Karpas-422 (cell line): ENCODE measurements at regions not wholly inside any gene's neighbourhood (a gene's known extent, or its start where the extent isn't known, plus 50 kb on each side); places are given as distances from the start of the nearest gene placed in this dataset.

Experiments
- DNase-seq: peaks from one replicate; pipeline ENCODE4 v3.0.0-alpha.2; 2015
- H2AFZ ChIP-seq: fragments of 200-600 bp; sonication (generic); 2 replicates; pipeline ENCODE4 v1.6.1; 2014; ENCODE audit warnings: antibody characterized with exemption, low read length, mixed read lengths
- H3K27ac ChIP-seq: fragments of 200-600 bp; sonication (generic); 2 replicates; pipeline ENCODE4 v1.5.1; 2014; ENCODE audit warnings: mild to moderate bottlenecking, low read length, moderate library complexity
- H3K27me3 ChIP-seq: fragments of 200-600 bp; sonication (generic); 2 replicates; pipeline ENCODE4 v1.6.1; 2014; ENCODE audit warnings: low read length, mixed read lengths
- H3K36me3 ChIP-seq: fragments of 200-600 bp; sonication (generic); 2 replicates; pipeline ENCODE4 v1.6.1; 2014; ENCODE audit warnings: low read length, mixed read lengths; ENCODE audit not compliant: insufficient read depth
- H3K4me1 ChIP-seq: fragments of 200-600 bp; sonication (generic); 2 replicates; pipeline ENCODE4 v1.6.1; 2014; ENCODE audit warnings: mild to moderate bottlenecking, low read length, mixed read lengths
- H3K4me2 ChIP-seq: fragments of 200-600 bp; sonication (generic); 2 replicates; pipeline ENCODE4 v1.6.1; 2014; ENCODE audit warnings: low read length, low read depth, mild to moderate bottlenecking; ENCODE audit not compliant: poor library complexity, severe bottlenecking
- H3K4me3 ChIP-seq: fragments of 200-600 bp; sonication (generic); 2 replicates; pipeline ENCODE4 v1.5.1; 2014; ENCODE audit warnings: mild to moderate bottlenecking, antibody characterized with exemption, low read length, mixed read lengths
- H3K79me2 ChIP-seq: fragments of 200-600 bp; sonication (generic); 2 replicates; pipeline ENCODE4 v1.6.1; 2014; ENCODE audit warnings: mild to moderate bottlenecking, low read length, mixed read lengths
- H3K9ac ChIP-seq: fragments of 200-600 bp; sonication (generic); 2 replicates; pipeline ENCODE4 v1.6.0; 2014; ENCODE audit warnings: low read length
- H3K9me2 ChIP-seq: fragments of 200-600 bp; sonication (generic), shearing (Covaris generic); replicated peaks from 2 replicates; pipeline ENCODE4 v1.6.0; 2014; ENCODE audit warnings: mild to moderate bottlenecking, low read length, moderate library complexity; ENCODE audit not compliant: insufficient read depth
- H3K9me3 ChIP-seq: fragments of 300-700, 200-600 bp; sonication (generic); 2 replicates; pipeline ENCODE4 v1.6.1; 2014; ENCODE audit warnings: low read length, mixed read lengths
- H4K20me1 ChIP-seq: fragments of 200-600 bp; sonication (generic); 2 replicates; pipeline ENCODE4 v1.6.1; 2014; ENCODE audit warnings: mild to moderate bottlenecking, antibody characterized with exemption, low read length, low read depth; ENCODE audit not compliant: insufficient read depth

DNA sequence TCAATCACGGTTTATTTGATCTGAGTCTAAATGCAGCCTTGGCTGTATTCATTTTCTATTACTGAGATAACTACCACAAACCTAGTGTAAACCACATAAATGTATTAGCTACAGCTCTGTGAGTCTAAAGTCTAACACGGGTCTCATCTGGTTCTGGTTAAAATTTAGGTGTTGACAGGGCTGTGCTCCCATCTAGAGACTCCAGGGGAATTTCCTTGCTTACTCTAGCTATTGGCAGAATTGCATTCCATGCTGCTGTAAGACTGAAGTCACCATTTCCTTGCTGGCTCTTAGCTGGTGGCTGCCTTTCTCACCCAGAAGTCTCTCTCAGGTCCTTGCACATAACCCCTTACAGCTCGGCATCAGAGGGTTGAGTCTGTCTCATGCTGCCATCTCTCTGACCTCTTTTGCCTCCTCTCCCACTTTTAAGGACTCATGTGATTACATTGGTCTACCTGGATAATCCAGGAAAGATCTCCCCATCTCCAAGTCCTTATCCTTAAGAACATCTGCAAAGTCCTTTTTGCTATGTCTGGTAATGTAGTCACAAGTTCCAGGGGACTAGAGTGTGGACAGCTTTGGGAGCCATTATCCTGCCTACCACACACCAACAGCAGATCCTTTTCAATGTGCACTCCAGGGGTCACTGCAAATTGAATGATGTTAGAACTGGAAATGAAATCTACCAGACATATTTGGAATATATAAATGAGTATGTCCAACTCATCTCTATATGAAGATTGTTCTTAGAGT lies 207.0 kb upstream of the AGAP1 start:
- Histone ChIP-seq H2AFZ (no peak overlapping the region), H3K27ac (no peak overlapping the region), H4K20me1 (no peaks in the 10 kb centered on the region), H3K4me3 (no peak overlapping the region), H3K36me3 (no peaks in the 10 kb centered on the region), H3K9ac (no peak overlapping the region), H3K4me2 (no peak overlapping the region), H3K9me2 (no peaks in the 10 kb centered on the region), H3K27me3 (no peaks in the 10 kb centered on the region), H3K79me2 (no peaks in the 10 kb centered on the region), H3K9me3 (no peaks in the 10 kb centered on the region), H3K4me1 (no peaks in the 10 kb centered on the region)
- DNase-seq = no peak

DNA sequence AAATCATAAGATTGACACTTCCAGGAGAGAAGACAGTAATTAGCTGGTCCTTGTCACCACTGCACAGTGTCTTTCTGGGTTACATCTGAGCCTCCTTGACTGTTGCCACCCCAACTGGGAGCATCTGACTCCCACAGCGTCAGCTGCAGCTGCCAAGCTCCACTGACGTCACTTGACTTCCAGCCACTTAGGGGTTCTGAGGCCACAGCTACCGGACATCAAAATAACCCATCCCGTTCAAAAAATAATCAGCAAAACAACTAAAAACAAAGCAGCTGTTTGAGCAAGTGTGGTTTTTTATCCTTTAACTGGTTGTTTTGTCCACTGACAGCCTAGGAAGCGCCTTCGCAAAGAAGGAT lies 206.5 kb upstream of the AGAP1 start:
- no peak overlapping the region for H2AFZ ChIP-seq
- no peaks in the 10 kb centered on the region for H3K9me3 ChIP-seq
- DNase-seq = no peak
- no peaks in the 10 kb centered on the region for H3K79me2 ChIP-seq
- H3K9ac ChIP-seq = no peak overlapping the region
- no peak overlapping the region for H3K27ac ChIP-seq
- no peaks in the 10 kb centered on the region for H3K36me3 ChIP-seq
- no peaks in the 10 kb centered on the region for H3K27me3 ChIP-seq
- H3K4me1 ChIP-seq = no peaks in the 10 kb centered on the region
- no peaks in the 10 kb centered on the region for H3K9me2 ChIP-seq
- H3K4me3 ChIP-seq = no peak overlapping the region
- no peaks in the 10 kb centered on the region for H4K20me1 ChIP-seq
- H3K4me2 ChIP-seq = no peak overlapping the region

DNA sequence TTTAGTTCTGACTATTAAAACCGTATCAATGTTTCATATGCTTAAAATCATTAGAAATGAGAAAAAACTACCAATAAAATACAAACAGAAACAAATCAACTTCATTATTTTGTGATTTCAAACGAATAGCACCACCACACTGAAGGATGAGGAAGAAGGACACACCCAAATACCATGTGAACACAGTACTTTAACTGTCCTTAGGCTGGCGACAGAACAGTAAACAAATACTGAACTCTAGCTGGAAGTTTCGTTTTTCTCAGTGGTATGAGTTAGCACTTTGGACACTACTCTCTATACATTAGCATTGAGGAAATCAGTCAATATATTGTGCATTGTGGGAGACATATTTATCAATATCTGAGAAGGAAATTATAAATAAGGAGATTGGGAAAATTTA lies 202.4 kb upstream of the AGAP1 start:
- H3K9me3 ChIP-seq = no peaks in the 10 kb centered on the region
- no peak overlapping the region for H2AFZ ChIP-seq
- no peaks in the 10 kb centered on the region for H3K9me2 ChIP-seq
- H3K27ac ChIP-seq = no peak overlapping the region
- no peak overlapping the region for H3K4me2 ChIP-seq
- no peaks in the 10 kb centered on the region for H3K4me1 ChIP-seq
- H4K20me1 ChIP-seq = no peaks in the 10 kb centered on the region
- no peak overlapping the region for H3K4me3 ChIP-seq
- no peaks in the 10 kb centered on the region for H3K79me2 ChIP-seq
- no peaks in the 10 kb centered on the region for H3K36me3 ChIP-seq
- no peaks in the 10 kb centered on the region for H3K27me3 ChIP-seq
- H3K9ac ChIP-seq = no peak overlapping the region
- no peak for DNase-seq

DNA sequence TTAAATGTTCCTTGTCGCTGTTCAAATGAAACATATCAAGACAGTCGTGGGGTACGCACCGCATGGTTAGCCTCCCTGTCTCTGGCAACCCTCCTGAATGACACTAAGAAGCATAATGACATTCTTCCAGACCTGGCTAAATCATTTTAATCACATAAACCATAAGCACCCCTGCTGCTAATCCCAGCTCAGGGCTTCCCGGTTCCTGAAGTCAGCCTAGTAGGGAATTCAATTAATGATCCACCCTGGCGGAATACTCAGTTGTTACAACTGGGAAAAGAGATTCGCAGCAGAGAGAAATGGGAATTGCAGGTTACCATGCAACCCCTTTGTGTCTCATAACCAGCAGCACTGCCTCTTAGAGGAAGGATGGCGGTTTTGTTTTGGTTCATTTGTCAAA lies 200.8 kb upstream of the AGAP1 start:
- H3K79me2 ChIP-seq = no peaks in the 10 kb centered on the region
- H3K27ac ChIP-seq = no peak overlapping the region
- no peaks in the 10 kb centered on the region for H3K27me3 ChIP-seq
- no peaks in the 10 kb centered on the region for H3K36me3 ChIP-seq
- H3K9ac ChIP-seq = no peak overlapping the region
- no peak overlapping the region for H3K4me2 ChIP-seq
- no peaks in the 10 kb centered on the region for H4K20me1 ChIP-seq
- H2AFZ ChIP-seq = no peak overlapping the region
- H3K9me3 ChIP-seq = no peaks in the 10 kb centered on the region
- no peak overlapping the region for H3K4me3 ChIP-seq
- H3K4me1 ChIP-seq = no peaks in the 10 kb centered on the region
- no peaks in the 10 kb centered on the region for H3K9me2 ChIP-seq
- no peak for DNase-seq

DNA sequence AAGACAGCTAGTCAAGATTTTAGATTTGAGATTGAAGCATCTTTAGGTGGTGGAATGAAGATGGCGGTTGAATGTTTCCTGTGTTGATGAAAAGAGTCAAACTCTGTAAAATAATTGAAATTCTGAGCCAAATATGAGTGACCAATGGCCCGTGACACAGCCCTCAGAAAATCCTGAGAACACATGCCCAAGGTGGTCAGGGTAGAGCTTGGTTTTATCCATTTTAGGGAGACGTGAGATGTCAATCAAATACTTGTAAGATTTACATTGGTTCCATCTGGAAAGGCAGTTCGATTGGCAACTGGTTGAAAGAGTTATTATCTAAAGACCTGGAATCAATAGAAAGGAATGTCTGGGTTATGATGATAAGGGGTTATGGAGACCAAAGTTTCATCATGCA lies 198.0 kb upstream of the AGAP1 start:
- no peaks in the 10 kb centered on the region for H3K79me2 ChIP-seq
- H3K9me2 ChIP-seq = no peaks in the 10 kb centered on the region
- no peak for DNase-seq
- no peaks in the 10 kb centered on the region for H4K20me1 ChIP-seq
- H3K36me3 ChIP-seq = no peaks in the 10 kb centered on the region
- H3K9ac ChIP-seq = no peak overlapping the region
- no peaks in the 10 kb centered on the region for H3K4me1 ChIP-seq
- H3K9me3 ChIP-seq = no peaks in the 10 kb centered on the region
- H3K27me3 ChIP-seq = no peaks in the 10 kb centered on the region
- no peak overlapping the region for H2AFZ ChIP-seq
- H3K27ac ChIP-seq = no peak overlapping the region
- no peak overlapping the region for H3K4me3 ChIP-seq
- no peak overlapping the region for H3K4me2 ChIP-seq

DNA sequence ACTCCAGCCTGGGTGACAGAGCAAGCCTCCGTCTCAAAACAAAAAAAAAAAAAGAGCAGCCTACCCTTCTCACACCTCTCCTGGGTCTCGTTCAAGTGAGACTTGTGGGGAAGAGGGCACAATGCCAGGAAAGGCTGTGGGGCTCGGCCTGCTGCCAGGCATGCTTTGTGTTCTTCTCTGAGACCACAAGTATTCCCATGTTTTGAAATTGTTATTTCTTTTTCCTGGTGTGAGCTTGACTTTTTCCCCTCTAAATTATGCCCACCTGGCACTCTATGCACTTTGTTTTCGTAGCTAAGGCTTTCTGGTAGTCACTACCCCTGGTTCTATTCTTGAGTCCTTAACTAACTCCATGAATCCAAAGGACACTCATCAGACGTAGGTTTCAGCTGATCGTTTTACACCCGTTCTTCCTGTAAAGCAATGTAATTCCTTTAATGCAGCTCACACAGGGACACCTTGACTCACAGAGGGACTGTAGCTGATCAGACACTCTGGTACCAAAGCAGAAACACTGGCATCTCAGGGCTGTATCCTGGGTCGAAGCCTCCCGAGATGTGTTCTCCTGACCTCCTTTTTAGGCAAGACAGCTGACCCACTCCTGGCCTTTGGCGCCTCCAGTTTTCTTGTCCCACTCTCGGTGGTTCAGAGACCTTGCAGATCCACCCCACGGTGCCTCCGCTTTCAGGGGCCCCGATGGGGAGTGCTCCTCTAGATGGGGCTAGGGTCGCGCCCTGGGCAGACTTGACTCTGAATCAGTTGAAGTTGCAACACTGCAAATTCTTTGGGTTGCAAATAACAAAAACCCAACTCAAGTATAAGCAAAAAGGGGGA lies 193.3 kb upstream of the AGAP1 start:
- H3K4me2 ChIP-seq = no peak overlapping the region
- H2AFZ ChIP-seq = no peak overlapping the region
- no peaks in the 10 kb centered on the region for H3K27me3 ChIP-seq
- no peaks in the 10 kb centered on the region for H3K9me2 ChIP-seq
- no peak for DNase-seq
- no peaks in the 10 kb centered on the region for H4K20me1 ChIP-seq
- H3K4me1 ChIP-seq = no peaks in the 10 kb centered on the region
- H3K9ac ChIP-seq = no peak overlapping the region
- no peaks in the 10 kb centered on the region for H3K36me3 ChIP-seq
- H3K4me3 ChIP-seq = no peak overlapping the region
- no peak overlapping the region for H3K27ac ChIP-seq
- no peaks in the 10 kb centered on the region for H3K9me3 ChIP-seq
- H3K79me2 ChIP-seq = no peaks in the 10 kb centered on the region

DNA sequence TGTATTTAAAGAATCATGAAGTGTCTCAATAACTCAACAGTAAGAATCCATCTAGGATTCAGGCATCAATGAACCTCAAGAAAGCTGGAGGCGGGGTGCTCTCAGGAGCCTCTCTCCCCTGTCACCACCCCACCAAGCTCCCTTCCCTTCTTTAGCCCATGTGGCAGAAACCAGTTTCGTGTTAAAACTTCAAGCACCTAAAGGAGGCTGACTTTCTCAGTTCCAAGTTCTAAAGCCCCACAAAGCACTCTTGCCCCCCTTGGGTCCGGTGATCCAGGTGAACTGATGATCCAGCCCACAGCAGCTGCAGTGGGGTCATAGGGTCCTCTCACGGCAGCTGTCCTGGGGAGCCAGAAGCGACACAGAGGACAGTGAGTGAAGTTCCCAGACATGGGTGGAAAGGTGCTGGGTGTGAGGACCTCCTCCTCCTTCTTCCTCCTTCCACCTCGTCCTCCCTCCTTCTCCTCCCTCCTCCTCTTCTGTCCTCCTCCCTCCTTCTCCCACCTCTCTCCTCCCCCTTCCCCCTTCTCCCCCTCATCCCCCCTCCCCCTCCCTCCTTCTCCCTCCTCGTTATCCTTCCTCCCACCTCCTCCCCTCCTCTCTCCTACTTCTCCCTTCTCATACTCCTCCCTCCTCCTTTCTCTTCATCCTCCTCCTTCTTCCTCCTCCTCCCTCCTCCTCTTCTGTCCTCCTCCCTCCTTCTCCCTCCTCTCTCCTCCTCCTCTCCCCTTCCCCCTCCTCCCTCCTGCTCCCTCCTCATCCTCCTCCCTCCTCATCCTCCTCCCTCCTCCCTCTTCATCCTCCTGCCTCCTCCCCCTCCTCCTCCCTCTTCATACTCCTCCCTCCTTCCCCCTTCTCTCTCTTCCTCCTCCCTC lies 192.4 kb upstream of the AGAP1 start:
- no peaks in the 10 kb centered on the region for H3K4me1 ChIP-seq
- no peak overlapping the region for H3K4me2 ChIP-seq
- no peaks in the 10 kb centered on the region for H3K79me2 ChIP-seq
- no peaks in the 10 kb centered on the region for H3K27me3 ChIP-seq
- H3K27ac ChIP-seq = no peak overlapping the region
- H3K9me3 ChIP-seq = no peaks in the 10 kb centered on the region
- no peak overlapping the region for H3K9ac ChIP-seq
- no peaks in the 10 kb centered on the region for H3K36me3 ChIP-seq
- no peaks in the 10 kb centered on the region for H3K9me2 ChIP-seq
- no peak overlapping the region for H3K4me3 ChIP-seq
- DNase-seq = no peak
- no peaks in the 10 kb centered on the region for H4K20me1 ChIP-seq
- H2AFZ ChIP-seq = no peak overlapping the region

DNA sequence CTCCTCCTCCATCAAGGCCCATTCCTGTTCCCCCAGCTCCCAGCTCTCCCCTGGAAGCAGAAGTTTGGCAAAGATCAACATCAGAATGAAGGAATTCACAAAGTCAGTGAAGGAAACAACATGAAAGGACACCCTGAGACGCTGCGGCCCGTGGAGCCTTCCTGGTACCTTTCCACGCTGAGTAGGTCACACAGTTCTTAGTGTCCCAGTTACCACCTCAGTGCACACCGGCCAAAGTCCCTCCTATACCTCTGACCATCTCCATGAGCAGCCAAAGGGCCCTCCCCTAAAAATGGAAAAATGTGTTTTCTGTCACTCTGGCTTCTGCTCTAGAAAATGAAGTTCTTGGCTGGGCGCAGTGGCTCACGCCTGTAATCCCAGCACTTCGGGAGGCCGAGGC lies 191.6 kb upstream of the AGAP1 start:
- no peaks in the 10 kb centered on the region for H3K27me3 ChIP-seq
- no peaks in the 10 kb centered on the region for H3K9me2 ChIP-seq
- H3K27ac ChIP-seq = no peak overlapping the region
- no peaks in the 10 kb centered on the region for H3K36me3 ChIP-seq
- no peak overlapping the region for H3K4me2 ChIP-seq
- no peak overlapping the region for H2AFZ ChIP-seq
- H3K4me1 ChIP-seq = no peaks in the 10 kb centered on the region
- no peak overlapping the region for H3K9ac ChIP-seq
- H3K4me3 ChIP-seq = no peak overlapping the region
- DNase-seq = no peak
- no peaks in the 10 kb centered on the region for H4K20me1 ChIP-seq
- H3K9me3 ChIP-seq = no peaks in the 10 kb centered on the region
- no peaks in the 10 kb centered on the region for H3K79me2 ChIP-seq
